Gastroesophageal sphincter (tissue), 3 donors: ENCODE measurements at regions not wholly inside any gene's neighbourhood (a gene's known extent, or its start where the extent isn't known, plus 50 kb on each side); places are given as distances from the start of the nearest gene placed in this dataset.

ENCODE experiments used
- POLR2A ChIP-seq, 2 donors: fragments of 450-650 bp; IDR thresholded peaks; one replicate each; pipeline ENCODE4 v1.6.1; 2017; ENCODE audit warnings: antibody characterized with exemption in 2 of 2, mild to moderate bottlenecking in 2 of 2, moderate library complexity in 1 of 2
- POLR2AphosphoS5 ChIP-seq: sonication (generic); formaldehyde crosslinking; IDR thresholded peaks from one replicate; pipeline ENCODE4 v1.6.1; 2017; ENCODE audit warnings: antibody characterized with exemption
- TF ChIP-seq, protein P1 (sequence below), 4 experiments: fragments of 200-600 bp in 2 of 4; fragments of 450-650 bp in 2 of 4; sonication (generic) in 1 of 4; IDR thresholded peaks; one replicate each; pipeline ENCODE4 v1.5.1; 2017 to 2019; ENCODE audit warnings: antibody characterized with exemption in 4 of 4, mild to moderate bottlenecking in 2 of 4, moderate library complexity in 2 of 4

DNA sequence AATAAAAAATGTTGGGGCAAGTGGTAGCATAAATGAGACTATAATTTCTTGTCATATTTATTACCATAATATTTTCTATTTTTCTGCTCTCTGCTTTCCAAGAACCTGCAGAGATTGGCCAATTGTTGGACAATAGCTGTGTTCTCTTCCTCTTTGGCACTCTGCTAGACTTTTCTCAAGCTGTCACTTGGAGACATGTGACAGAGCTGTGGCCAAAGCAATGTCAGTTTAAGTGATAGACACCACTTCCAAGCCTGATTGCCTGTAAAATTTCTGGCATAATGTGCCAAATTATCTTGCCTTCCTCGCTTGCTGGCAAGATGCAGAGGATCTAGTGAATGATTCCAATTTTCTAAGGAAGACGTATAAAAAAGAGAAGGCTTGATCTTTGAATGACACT is 162.2 kb upstream of the NDST4 start:
- TF ChIP-seq, protein P1, sequence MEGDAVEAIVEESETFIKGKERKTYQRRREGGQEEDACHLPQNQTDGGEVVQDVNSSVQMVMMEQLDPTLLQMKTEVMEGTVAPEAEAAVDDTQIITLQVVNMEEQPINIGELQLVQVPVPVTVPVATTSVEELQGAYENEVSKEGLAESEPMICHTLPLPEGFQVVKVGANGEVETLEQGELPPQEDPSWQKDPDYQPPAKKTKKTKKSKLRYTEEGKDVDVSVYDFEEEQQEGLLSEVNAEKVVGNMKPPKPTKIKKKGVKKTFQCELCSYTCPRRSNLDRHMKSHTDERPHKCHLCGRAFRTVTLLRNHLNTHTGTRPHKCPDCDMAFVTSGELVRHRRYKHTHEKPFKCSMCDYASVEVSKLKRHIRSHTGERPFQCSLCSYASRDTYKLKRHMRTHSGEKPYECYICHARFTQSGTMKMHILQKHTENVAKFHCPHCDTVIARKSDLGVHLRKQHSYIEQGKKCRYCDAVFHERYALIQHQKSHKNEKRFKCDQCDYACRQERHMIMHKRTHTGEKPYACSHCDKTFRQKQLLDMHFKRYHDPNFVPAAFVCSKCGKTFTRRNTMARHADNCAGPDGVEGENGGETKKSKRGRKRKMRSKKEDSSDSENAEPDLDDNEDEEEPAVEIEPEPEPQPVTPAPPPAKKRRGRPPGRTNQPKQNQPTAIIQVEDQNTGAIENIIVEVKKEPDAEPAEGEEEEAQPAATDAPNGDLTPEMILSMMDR (IDR thresholded peaks at IDR 0.05): no peak
- TF ChIP-seq POLR2A (IDR thresholded peaks at IDR 0.05): no peak
- TF ChIP-seq POLR2AphosphoS5: no peak
